AG09309 (cell line): ENCODE measurements at regions not wholly inside any gene's neighbourhood (a gene's known extent, or its start where the extent isn't known, plus 50 kb on each side); places are given as distances from the start of the nearest gene placed in this dataset.

ENCODE experiments used
- DNase-seq: peaks from one replicate; pipeline ENCODE4 v3.0.0-alpha.2; 2010; ENCODE audit warnings: low read depth
- H3K4me3 ChIP-seq: 2 replicates; pipeline ENCODE4 v1.5.1; 2011; ENCODE audit warnings: mild to moderate bottlenecking, low read depth, low read length, moderate library complexity; ENCODE audit not compliant: control insufficient read depth
- TF ChIP-seq, protein P1 (sequence below): IDR thresholded peaks from 2 replicates; pipeline ENCODE4 v1.5.1; 2011; ENCODE audit warnings: mild to moderate bottlenecking, low read depth, low read length, inconsistent platforms; ENCODE audit not compliant: insufficient read depth, control insufficient read depth; ENCODE audit errors: missing control alignments

DNA sequence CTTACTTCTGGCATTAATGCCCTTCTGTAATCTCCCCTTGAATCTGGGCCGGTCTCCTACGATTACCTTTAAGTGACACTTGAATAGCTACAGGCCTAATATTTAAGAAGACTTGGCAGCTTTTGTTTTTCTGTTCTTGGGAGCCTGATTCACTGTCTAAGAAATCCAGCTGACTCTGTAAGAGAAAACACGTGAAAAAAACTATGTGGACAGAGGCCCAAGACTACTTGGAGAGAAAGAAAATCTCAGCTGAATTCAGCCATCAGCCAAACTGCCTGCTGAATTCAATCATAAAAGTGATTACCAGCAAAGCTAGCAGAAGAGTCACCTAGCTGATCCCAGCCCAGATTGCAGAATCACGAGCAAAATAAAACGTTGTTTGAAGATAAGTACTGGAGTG is 521.2 kb downstream of the MID1IP1 start:
- TF ChIP-seq, protein P1, sequence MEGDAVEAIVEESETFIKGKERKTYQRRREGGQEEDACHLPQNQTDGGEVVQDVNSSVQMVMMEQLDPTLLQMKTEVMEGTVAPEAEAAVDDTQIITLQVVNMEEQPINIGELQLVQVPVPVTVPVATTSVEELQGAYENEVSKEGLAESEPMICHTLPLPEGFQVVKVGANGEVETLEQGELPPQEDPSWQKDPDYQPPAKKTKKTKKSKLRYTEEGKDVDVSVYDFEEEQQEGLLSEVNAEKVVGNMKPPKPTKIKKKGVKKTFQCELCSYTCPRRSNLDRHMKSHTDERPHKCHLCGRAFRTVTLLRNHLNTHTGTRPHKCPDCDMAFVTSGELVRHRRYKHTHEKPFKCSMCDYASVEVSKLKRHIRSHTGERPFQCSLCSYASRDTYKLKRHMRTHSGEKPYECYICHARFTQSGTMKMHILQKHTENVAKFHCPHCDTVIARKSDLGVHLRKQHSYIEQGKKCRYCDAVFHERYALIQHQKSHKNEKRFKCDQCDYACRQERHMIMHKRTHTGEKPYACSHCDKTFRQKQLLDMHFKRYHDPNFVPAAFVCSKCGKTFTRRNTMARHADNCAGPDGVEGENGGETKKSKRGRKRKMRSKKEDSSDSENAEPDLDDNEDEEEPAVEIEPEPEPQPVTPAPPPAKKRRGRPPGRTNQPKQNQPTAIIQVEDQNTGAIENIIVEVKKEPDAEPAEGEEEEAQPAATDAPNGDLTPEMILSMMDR = no peak
- no peak for DNase-seq

DNA sequence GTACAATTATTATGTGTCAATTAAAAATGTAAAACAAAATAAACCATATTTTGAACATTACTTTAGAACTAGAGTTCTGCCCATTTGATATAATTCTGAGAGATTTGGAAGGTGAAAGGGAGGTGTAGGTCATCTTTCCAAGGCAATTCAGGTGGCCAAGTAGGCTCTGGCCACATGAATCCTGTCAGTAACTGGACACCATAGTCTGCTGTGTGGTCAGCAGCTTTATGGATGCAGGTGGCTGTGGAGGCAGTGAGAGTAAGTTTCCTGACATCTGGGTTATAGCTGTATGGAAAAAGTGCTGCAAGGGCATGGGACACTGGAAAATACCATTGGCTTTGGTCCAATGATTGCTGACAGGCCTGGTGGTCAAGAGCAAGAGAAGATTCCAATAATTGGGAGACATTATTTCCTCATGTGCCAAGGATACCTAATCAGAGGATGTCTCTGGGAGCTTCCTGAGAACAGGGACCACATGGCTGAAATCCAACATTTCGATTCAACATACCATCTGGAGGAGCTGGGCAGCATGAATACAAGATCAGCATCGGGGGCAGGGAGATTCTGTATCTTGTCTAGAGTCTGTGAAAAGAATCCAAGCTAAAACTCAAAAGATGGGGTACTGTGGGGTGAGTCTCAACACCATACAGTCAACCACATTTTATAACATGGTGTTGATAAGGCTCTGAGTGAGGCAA is 523.1 kb downstream of the MID1IP1 start:
- TF ChIP-seq, protein P1 = no peak
- no peak overlapping the region for H3K4me3 ChIP-seq
- no peak for DNase-seq

More for the DNA sequence above, 521.2 kb downstream of the MID1IP1 start:
- no peak overlapping the region for H3K4me3 ChIP-seq

DNA sequence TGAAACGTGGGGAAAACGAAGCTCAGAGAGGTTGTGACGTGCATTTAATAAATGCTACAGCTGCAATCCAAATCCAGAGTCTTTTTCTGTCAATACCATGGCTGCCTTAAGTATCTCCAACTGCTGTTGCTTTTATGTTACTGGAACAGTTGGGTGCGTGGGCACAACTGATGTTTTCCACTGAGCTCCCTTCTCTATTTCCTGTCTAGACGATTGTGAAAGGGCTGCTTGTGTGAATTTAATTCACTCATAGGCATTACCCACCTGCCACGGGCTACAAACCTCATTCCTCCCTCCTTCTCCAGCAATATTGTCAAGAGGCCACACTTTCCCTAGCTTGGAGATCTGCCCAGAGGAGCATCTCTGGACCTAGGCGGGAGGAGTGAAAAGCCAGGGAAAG is 526.0 kb downstream of the MID1IP1 start:
- no peak overlapping the region for H3K4me3 ChIP-seq
- DNase-seq = no peak
- TF ChIP-seq, protein P1 = no peak

DNA sequence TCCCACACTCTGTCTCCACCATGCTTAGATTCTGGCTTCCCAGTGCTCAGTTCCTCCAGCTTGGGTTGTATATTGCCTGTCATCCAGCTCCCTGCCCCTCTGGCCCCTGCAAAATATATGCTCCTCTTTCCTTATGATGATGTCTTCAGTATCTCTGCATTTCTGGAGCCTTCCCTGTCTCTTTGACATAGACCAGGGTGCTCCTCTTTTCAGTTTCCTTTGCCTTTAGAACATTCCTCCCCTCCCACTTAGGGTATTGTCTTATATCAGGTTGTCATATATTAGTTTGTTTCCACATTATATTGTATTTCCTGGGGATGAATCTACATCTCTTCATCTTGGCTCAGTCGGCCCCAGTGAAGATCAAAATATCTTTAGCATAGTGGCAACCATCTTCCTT is 526.4 kb downstream of the MID1IP1 start:
- H3K4me3 ChIP-seq = no peak overlapping the region
- TF ChIP-seq, protein P1 = no peak
- no peak for DNase-seq

DNA sequence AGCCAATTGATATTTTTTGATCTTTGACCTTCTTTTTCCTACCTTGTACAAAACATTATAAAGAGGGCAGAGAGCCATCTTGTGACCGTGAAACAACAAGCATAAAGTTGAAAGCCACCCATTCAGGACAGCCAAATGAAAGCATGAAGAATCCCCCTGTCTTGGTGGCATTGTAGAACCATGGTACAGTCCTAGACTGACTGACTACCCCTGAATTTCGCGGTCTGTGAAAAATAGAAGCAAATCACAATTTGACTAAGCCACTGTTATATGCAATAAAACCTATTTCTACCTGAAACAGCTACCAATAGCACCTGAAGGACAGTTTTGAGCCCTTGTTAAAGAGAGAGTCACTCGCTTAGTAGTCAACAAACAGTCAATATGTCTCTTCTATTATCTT is 527.4 kb downstream of the MID1IP1 start:
- H3K4me3 ChIP-seq = no peak overlapping the region
- TF ChIP-seq, protein P1 = no peak
- no peak for DNase-seq

DNA sequence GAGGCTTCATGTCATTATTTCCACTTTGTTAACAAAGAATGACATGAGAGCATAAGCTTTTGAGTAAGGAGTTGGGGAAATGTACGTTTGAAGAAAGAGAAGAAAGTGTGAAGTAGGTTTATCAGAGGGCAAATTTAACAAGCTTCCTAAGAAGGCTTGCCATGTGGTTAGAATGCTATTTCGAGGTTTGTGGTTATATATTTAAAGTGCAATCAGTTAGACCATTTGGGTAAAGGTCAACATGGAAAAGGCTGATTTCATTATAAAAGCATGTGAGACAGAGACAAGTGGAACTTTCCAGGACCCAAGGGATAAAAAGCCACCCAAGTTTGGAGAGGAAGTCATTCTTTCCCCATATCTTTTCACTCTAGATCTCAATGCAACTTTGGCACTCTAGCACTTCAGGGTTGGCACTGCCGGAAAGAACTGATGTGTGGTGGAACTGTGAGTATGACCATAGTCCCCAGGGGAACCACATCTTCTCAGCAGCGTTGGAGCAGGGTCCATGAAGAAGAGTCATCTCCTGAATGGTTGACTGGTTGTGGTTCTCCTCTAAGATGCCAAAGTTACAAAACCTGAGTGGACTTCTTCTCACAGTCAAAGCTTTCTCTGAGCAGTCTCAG is 529.9 kb downstream of the MID1IP1 start:
- TF ChIP-seq, protein P1 = no peak
- no peak for DNase-seq
- no peak overlapping the region for H3K4me3 ChIP-seq
